GM12874 (cell line): ENCODE measurements at regions not wholly inside any gene's neighbourhood (a gene's known extent, or its start where the extent isn't known, plus 50 kb on each side); places are given as distances from the start of the nearest gene placed in this dataset.

Experiments used
- TF ChIP-seq, protein P1 (sequence below): IDR thresholded peaks from 2 replicates; pipeline ENCODE4 v1.5.1; 2011; ENCODE audit warnings: low read depth, mild to moderate bottlenecking, control low read depth, low read length, moderate library complexity; ENCODE audit not compliant: insufficient read depth

DNA sequence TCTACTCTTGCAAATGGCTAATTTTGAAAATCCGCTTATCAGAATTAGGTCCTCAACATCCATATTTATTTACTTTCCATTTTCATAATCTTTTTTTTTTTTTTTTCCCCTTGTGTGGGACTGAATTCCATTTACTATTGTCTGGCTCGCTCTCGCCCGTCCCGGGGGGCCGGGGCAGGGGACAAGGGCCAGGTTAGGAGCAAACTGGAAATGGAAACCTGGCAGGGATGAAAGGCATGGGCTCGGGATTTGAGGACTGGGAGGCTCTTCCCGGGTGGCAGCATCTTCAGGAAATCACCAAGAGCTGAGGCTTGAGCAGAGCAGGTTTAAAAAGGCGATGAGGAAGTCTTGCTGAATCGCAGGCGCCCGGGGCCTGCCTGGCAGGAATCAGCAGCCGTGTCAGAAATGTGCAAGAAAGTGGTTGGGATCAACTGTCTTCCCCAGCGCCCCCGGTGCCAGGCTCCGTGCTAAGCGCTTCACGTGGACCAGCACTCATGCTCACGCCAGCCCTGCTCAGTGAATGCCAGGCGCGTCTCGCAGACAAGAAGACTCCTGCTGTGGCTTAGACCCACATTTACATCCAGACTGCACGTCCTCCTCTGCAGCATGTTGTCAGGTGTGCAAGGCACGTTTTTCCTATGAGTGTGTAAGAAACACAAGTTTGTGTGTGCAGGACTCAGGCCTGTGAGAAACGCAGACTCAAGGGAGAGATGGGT is 66.3 kb upstream of the UNC5A start:
- TF ChIP-seq, protein P1, sequence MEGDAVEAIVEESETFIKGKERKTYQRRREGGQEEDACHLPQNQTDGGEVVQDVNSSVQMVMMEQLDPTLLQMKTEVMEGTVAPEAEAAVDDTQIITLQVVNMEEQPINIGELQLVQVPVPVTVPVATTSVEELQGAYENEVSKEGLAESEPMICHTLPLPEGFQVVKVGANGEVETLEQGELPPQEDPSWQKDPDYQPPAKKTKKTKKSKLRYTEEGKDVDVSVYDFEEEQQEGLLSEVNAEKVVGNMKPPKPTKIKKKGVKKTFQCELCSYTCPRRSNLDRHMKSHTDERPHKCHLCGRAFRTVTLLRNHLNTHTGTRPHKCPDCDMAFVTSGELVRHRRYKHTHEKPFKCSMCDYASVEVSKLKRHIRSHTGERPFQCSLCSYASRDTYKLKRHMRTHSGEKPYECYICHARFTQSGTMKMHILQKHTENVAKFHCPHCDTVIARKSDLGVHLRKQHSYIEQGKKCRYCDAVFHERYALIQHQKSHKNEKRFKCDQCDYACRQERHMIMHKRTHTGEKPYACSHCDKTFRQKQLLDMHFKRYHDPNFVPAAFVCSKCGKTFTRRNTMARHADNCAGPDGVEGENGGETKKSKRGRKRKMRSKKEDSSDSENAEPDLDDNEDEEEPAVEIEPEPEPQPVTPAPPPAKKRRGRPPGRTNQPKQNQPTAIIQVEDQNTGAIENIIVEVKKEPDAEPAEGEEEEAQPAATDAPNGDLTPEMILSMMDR = no peak

DNA sequence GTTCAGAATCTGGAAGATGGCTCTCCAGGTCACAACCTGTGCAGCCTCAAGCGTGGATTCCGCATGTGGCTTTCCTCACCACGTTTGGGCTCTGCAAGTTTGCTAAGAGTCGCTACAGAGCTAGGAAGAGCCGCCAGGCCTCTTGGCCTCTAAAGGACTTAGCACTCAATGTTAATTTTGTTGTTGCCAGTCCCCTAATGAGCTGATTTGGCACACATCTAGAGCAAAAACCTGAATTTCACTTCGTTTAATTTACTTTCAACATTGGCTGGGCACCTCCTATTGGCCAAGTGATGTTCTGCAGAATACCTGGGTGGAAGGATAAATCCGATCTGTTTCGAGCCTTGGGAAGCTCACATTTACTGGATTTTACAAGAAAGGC is 65.8 kb upstream of the UNC5A start:
- TF ChIP-seq, protein P1 = peak; percentile 17; the same call in 1 of the 2 replicates

DNA sequence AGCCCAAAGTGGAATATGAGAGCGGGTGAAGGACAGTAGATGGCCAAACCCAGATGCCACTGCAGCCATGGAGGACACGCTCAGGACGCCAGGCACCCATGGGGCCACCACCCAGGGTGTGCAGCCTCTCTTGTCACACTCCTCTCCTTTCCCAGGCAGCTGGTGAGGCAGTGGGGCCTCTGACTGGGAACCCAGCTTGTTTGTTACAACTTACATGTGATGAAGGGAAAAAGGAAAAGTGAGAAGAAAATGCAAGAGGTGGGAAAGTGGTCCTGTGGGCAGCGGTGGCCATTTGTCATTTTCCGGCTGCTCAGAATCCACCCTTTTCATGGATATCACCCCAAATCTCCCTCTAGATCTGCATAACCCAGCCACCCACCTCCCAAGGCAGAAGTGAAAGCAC is 62.7 kb upstream of the UNC5A start:
- TF ChIP-seq, protein P1 = no peak

DNA sequence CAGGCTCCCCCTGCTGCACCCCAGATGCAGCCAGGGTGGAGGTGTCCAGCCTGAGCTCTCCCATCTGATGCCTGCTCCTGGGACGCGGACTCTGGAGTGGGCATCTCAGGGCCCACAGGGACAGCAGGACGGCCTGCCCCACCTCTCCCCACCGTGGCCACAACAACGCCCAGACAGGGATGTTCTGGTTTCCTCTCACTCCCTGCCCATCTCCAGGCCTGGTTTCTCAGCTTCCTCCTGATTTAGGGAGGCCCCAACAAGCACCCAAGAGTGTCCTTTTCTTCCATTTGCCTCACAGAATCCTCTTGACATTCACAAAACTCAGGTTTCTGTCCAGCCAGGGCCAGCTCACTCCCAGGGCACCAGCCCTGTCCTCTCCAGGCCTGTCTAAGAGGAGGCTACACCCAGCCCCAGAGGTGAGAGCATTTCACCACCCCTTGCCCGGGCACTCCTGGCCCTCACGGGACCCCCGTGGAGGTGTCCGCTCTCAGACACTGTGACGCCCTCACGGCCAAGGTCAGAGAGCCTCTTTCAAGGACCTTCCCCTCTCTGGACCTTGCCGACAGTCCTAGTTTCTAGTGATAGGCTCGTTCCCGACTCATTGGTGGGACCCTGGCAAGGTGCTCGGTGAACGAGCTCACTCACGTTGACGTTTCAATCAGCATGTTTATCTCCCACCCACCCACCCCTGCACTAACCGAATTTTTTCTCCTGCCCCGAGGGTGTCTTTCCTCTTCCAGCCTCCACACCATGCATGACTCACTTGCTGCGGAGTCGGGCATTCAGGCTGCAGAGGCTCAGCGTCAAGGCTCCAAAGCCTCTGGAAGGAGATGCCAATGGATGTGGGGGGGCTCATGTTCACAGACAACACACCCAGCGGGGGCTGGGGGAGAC is 62.0 kb upstream of the UNC5A start:
- TF ChIP-seq, protein P1 = no peak

DNA sequence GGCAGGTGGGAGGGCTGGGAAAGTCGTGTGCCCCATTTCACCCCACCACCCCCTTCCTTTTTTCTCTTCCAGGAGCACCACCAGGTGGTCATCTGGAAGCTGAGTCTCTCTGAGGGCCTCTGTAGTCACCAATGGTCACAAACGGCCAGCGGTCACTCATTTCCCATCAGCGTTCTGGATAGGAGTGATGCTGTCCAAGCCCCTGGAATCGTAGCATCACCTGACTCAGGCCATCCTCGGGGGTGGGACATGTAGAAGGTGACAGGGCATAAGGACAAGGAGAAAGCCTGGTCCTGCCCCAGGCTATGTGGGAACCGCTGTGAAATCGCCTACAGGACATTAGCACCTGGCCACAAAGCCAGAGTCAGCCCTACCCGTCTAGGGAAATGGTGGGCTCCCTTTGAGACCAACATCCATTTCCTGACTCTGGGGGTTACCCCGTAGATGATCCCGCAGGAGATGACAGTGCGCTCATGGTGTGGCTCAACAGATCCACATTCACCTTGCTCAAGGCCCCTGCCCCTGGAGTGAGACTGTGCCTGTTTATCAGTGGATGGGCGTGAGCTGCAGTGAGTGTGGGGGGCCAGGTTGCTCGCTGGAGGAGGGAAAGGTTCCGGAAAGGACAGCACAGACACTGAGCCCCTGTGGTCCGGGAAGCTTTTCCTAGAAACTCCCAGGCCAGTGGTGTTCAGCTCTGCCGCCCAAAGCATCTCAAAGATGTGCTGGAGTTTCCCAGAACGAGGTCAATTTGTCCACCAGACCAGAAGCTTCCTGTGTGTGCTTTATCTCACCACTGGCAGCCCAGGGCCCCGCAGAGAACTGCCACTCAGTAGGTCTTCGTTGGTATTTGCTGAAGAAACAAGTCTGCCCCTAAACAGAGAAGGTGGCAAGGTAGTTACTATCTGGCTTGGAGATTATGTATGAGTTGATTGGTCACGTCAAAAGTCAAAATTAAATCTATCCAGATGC is 61.1 kb upstream of the UNC5A start:
- TF ChIP-seq, protein P1 = no peak

DNA sequence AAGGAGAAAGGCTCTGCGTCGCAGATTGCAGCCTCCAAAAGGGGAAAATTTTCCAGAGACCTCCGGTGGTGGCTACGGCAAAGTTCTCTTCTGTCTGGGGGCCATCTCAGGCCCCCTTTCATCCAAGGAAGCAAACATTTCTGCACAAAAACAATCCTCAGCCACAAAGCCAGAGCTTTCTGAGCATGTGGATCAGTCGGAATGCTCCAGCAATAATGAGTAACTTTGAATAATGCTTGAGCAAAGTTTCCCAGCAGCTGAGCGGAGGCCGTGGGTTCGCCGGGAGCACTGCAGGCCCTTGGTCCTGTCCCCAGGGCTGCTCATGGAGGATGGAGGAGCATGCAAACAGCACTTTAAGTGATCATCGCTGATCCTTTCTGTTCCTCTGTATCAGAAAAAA is 60.2 kb upstream of the UNC5A start:
- TF ChIP-seq, protein P1 = no peak
